ENCODE measurements at regions not wholly inside any gene's neighbourhood (a gene's known extent, or its start where the extent isn't known, plus 50 kb on each side); places are given as distances from the start of the nearest gene placed in this dataset.

DNA sequence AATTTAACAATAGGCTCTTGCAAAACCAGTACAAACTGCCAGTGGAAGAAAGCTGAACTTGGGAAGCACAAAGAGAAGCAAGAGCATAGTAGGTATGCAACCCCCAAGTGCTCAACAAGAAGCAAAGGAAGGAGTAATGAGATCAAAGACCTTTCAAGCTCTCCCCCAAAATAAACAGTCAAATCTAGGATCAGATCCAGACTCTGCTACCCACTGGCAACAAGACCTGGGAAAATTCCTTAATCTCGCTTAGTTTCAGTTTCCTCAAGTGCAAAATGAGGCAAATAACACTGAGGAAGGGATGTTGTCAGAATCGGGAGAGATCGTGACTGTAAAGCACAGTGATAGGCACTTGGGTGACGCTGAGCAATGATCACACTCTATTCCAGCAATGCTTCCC, 329.2 kb downstream of the TNS1 start:
- Histone ChIP-seq H3K27ac (ENCODE audit: low read length) (no peak overlapping the region), H3K4me1 (ENCODE audit: control insufficient read depth, insufficient read depth, low read length) (no peaks in the 10 kb centered on the region), H3K4me3 (ENCODE audit: low read length) (no peak overlapping the region), H3K36me3 (ENCODE audit: control insufficient read depth, insufficient read depth, low read length) (no peaks in the 10 kb centered on the region), H3K9me3 (ENCODE audit: control insufficient read depth, insufficient read depth, low read length) (no peaks in the 10 kb centered on the region), H3K27me3 (ENCODE audit: control insufficient read depth, insufficient read depth, low read length) (no peaks in the 10 kb centered on the region)
- no peak for DNase-seq (ENCODE audit: low read depth, low spot score)
- WGBS (ENCODE audit: insufficient coverage, insufficient read length) = no CpG with 5 or more reads among the region's 4 CpGs

DNA sequence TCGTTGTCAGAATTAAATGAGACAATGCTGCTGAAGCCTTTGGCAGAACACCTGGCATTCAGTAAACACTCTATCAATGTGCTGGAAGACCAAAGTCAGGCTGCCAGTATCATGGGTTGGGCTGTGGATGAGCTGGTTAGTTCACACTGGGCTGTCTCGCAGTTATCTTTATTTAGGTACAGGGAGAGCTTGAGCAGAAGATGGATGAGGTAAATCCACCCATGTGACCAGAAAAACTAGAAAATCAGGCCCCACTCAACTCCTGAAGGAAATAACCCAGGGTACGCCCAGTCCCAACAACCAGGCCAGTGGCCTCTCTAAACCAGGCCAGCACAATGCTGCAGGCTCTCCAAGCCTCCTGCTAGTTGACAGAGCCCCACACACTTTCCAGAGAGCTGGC, 330.3 kb downstream of the TNS1 start:
- H3K4me1 ChIP-seq (ENCODE audit: control insufficient read depth, insufficient read depth, low read length) = no peaks in the 10 kb centered on the region
- no peaks in the 10 kb centered on the region for H3K27me3 ChIP-seq (ENCODE audit: control insufficient read depth, insufficient read depth, low read length)
- no peak overlapping the region for H3K27ac ChIP-seq (ENCODE audit: low read length)
- DNase-seq (ENCODE audit: low read depth, low spot score) = no peak
- H3K4me3 ChIP-seq (ENCODE audit: low read length) = no peak overlapping the region
- H3K9me3 ChIP-seq (ENCODE audit: control insufficient read depth, insufficient read depth, low read length) = no peaks in the 10 kb centered on the region
- WGBS (ENCODE audit: insufficient coverage, insufficient read length) = no CpG with 5 or more reads among the region's 3 CpGs
- H3K36me3 ChIP-seq (ENCODE audit: control insufficient read depth, insufficient read depth, low read length) = no peaks in the 10 kb centered on the region

DNA sequence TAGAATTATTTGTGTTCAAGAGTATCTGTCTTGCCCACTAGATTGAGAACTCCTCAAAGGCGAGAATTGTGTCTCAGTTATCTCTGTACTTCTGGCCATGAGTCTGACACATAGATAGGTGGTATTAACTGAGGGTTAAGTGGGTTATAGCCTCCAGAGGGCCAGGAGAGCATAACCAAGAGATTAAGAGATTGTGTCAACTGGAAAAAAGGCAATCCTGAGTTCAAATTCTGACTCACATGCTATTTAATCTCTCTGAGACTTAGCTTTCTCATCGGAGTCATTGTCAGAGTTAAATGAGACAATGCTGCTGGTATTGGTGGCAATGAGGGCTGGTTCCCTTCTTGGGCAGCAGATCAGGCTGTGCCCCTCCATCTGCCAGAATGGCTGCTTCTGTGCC, 330.9 kb downstream of the TNS1 start:
- H3K4me1 ChIP-seq (ENCODE audit: control insufficient read depth, insufficient read depth, low read length) = no peaks in the 10 kb centered on the region
- no peaks in the 10 kb centered on the region for H3K36me3 ChIP-seq (ENCODE audit: control insufficient read depth, insufficient read depth, low read length)
- no CpG with 5 or more reads among the region's 2 CpGs for WGBS (ENCODE audit: insufficient coverage, insufficient read length)
- no peak overlapping the region for H3K4me3 ChIP-seq (ENCODE audit: low read length)
- no peaks in the 10 kb centered on the region for H3K27me3 ChIP-seq (ENCODE audit: control insufficient read depth, insufficient read depth, low read length)
- no peak overlapping the region for H3K27ac ChIP-seq (ENCODE audit: low read length)
- no peak for DNase-seq (ENCODE audit: low read depth, low spot score)
- H3K9me3 ChIP-seq (ENCODE audit: control insufficient read depth, insufficient read depth, low read length) = no peaks in the 10 kb centered on the region

DNA sequence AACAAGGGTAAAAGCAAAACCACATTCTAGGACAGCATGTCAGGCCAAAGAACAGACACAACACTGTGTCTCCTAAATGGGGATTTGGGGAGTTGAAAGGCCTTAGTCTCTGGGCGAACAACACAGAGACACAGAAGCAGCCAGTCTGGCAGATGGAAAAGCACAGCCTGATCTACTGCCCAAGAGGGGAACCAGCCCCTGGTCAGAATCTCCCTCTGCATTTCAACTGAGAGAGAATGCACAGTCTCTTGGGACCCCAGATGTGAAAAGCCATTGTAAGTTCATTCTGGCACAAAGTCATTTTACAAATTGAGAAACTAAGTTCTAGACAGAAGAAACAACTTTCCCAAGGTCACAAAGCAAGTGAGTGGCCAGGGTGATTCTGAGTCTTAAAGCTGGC, 331.7 kb downstream of the TNS1 start:
- no peaks in the 10 kb centered on the region for H3K36me3 ChIP-seq (ENCODE audit: control insufficient read depth, insufficient read depth, low read length)
- no peak overlapping the region for H3K27ac ChIP-seq (ENCODE audit: low read length)
- no CpG with 5 or more reads among the region's 1 CpG for WGBS (ENCODE audit: insufficient coverage, insufficient read length)
- H3K4me1 ChIP-seq (ENCODE audit: control insufficient read depth, insufficient read depth, low read length) = no peaks in the 10 kb centered on the region; the same call in 1 of the 2 replicates
- no peaks in the 10 kb centered on the region for H3K27me3 ChIP-seq (ENCODE audit: control insufficient read depth, insufficient read depth, low read length)
- H3K4me3 ChIP-seq (ENCODE audit: low read length) = no peak overlapping the region
- no peaks in the 10 kb centered on the region for H3K9me3 ChIP-seq (ENCODE audit: control insufficient read depth, insufficient read depth, low read length)
- no peak for DNase-seq (ENCODE audit: low read depth, low spot score)

DNA sequence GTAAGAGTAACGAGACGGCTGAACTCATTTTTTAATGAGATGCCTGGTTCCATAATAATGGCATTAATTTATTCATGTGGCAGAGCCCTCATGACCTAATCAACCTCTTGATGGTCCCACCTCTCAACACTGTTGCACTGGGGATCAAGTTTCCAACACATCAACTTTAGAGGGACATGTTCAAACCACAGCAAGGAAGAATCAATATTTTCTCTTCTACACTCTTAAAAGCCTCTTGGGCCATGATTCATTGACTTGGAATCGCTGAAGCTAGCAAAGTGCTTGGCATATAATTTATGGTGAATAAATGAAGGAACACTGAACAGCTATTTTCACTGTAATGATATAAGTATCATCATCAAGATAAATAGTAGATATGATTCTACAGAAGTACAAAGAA, 333.0 kb downstream of the TNS1 start:
- Histone ChIP-seq H3K4me3 (ENCODE audit: low read length) (no peak overlapping the region), H3K36me3 (ENCODE audit: control insufficient read depth, insufficient read depth, low read length) (no peaks in the 10 kb centered on the region), H3K4me1 (ENCODE audit: control insufficient read depth, insufficient read depth, low read length) (no peaks in the 10 kb centered on the region; the same call in 1 of the 2 replicates), H3K27me3 (ENCODE audit: control insufficient read depth, insufficient read depth, low read length) (no peaks in the 10 kb centered on the region), H3K9me3 (ENCODE audit: control insufficient read depth, insufficient read depth, low read length) (no peaks in the 10 kb centered on the region), H3K27ac (ENCODE audit: low read length) (no peak overlapping the region)
- DNase-seq (ENCODE audit: low read depth, low spot score) = no peak
- WGBS (ENCODE audit: insufficient coverage, insufficient read length) = no CpG with 5 or more reads among the region's 3 CpGs

DNA sequence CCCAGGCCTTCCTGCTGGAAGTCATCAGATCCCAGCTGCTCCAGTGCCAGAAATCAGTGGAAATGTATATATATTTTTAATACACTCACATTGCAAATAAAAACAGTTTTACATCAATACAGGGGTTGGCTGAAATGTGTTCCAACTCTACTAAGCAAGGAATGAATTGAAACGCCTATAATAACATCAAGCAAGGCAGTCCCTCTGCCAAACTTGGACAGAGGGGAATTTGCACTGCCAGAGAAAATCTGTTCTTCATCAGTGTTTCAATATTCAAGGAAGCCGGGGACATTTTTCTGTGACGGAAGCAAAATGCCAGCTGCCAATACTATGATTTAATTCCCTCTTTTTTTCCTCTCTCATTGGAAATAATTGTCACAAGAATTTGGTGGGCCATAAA, 335.3 kb downstream of the TNS1 start:
- Histone ChIP-seq H3K4me3 (ENCODE audit: low read length) (no peak overlapping the region), H3K27me3 (ENCODE audit: control insufficient read depth, insufficient read depth, low read length) (no peaks in the 10 kb centered on the region), H3K36me3 (ENCODE audit: control insufficient read depth, insufficient read depth, low read length) (no peaks in the 10 kb centered on the region), H3K4me1 (ENCODE audit: control insufficient read depth, insufficient read depth, low read length) (no peaks in the 10 kb centered on the region; the same call in 1 of the 2 replicates), H3K9me3 (ENCODE audit: control insufficient read depth, insufficient read depth, low read length) (no peaks in the 10 kb centered on the region), H3K27ac (ENCODE audit: low read length) (no peak overlapping the region)
- WGBS (ENCODE audit: insufficient coverage, insufficient read length) = no CpG with 5 or more reads among the region's 3 CpGs
- no peak for DNase-seq (ENCODE audit: low read depth, low spot score)

DNA sequence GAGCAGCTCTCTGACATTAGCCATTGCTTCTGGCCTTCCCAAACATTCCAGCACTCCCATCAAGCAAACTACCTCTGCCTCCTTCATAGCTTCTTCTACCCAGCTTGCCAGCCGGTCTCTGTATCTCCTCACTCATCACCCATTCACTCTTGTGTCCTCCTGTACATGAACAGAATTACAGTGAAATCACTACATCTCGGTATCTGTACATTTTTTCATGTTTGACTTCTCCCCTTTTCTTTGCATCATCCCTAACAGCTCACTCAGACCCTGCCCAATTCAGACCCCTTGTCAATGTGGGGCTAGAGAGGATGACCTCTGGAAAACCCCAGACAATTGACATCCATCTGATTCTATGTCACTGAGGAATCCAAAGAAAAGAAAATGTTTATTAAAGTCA, 335.8 kb downstream of the TNS1 start:
- Histone ChIP-seq H3K9me3 (ENCODE audit: control insufficient read depth, insufficient read depth, low read length) (no peaks in the 10 kb centered on the region), H3K27me3 (ENCODE audit: control insufficient read depth, insufficient read depth, low read length) (no peaks in the 10 kb centered on the region), H3K4me3 (ENCODE audit: low read length) (no peak overlapping the region), H3K36me3 (ENCODE audit: control insufficient read depth, insufficient read depth, low read length) (no peaks in the 10 kb centered on the region), H3K4me1 (ENCODE audit: control insufficient read depth, insufficient read depth, low read length) (no peaks in the 10 kb centered on the region; the same call in 1 of the 2 replicates), H3K27ac (ENCODE audit: low read length) (no peak overlapping the region)
- no peak for DNase-seq (ENCODE audit: low read depth, low spot score)
- no CpG with 5 or more reads among the region's 2 CpGs for WGBS (ENCODE audit: insufficient coverage, insufficient read length)

DNA sequence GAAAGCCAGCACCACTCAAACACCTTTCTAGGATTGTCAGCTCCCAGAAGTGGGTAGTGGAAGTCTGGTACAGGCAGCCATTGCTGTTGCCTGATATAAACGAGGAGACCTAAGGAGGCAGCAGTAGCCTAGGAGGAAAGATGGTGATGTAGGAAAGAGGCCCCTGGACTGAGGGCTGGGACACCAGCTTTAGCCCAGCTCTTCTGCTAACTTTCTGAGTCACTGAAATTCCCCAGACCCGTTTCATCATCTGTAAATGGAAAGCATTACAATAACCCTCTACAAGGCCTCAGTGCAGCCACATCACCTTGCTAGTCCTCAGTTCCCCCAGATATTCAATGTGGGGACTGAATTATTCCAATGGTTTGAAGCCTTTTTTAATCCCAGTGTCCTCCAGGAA, 336.5 kb downstream of the TNS1 start:
- Histone ChIP-seq H3K4me1 (ENCODE audit: control insufficient read depth, insufficient read depth, low read length) (no peaks in the 10 kb centered on the region; the same call in 1 of the 2 replicates), H3K27me3 (ENCODE audit: control insufficient read depth, insufficient read depth, low read length) (no peaks in the 10 kb centered on the region), H3K27ac (ENCODE audit: low read length) (no peak overlapping the region), H3K36me3 (ENCODE audit: control insufficient read depth, insufficient read depth, low read length) (no peaks in the 10 kb centered on the region), H3K4me3 (ENCODE audit: low read length) (no peak overlapping the region), H3K9me3 (ENCODE audit: control insufficient read depth, insufficient read depth, low read length) (no peaks in the 10 kb centered on the region)
- no CpG with 5 or more reads among the region's 2 CpGs for WGBS (ENCODE audit: insufficient coverage, insufficient read length)
- DNase-seq (ENCODE audit: low read depth, low spot score) = no peak

DNA sequence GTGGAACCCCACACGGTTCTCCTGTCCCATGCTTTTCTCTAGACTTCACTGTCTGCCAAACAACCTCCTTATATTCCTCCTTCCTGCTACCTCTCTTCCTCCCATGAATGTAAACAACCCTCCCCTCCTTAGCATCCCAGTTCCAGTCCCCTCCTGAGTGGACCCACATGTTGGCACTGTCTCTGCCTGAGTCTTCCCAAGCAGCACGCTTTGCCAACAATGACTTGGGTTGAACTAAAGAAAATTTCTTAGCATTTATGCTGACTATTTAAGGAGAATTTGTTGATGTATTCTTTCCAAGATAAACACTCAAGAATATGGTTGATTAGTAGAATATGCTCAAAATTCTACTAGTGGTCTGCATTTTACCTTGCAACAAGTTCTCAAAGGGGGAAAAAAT, 338.0 kb downstream of the TNS1 start:
- no peaks in the 10 kb centered on the region; the same call in 1 of the 2 replicates for H3K4me1 ChIP-seq (ENCODE audit: control insufficient read depth, insufficient read depth, low read length)
- H3K36me3 ChIP-seq (ENCODE audit: control insufficient read depth, insufficient read depth, low read length) = no peaks in the 10 kb centered on the region
- no peak overlapping the region for H3K27ac ChIP-seq (ENCODE audit: low read length)
- no peaks in the 10 kb centered on the region for H3K9me3 ChIP-seq (ENCODE audit: control insufficient read depth, insufficient read depth, low read length)
- H3K4me3 ChIP-seq (ENCODE audit: low read length) = no peak overlapping the region
- H3K27me3 ChIP-seq (ENCODE audit: control insufficient read depth, insufficient read depth, low read length) = no peaks in the 10 kb centered on the region
- no peak for DNase-seq (ENCODE audit: low read depth, low spot score)
- WGBS (ENCODE audit: insufficient coverage, insufficient read length) = no CpG with 5 or more reads among the region's 2 CpGs

DNA sequence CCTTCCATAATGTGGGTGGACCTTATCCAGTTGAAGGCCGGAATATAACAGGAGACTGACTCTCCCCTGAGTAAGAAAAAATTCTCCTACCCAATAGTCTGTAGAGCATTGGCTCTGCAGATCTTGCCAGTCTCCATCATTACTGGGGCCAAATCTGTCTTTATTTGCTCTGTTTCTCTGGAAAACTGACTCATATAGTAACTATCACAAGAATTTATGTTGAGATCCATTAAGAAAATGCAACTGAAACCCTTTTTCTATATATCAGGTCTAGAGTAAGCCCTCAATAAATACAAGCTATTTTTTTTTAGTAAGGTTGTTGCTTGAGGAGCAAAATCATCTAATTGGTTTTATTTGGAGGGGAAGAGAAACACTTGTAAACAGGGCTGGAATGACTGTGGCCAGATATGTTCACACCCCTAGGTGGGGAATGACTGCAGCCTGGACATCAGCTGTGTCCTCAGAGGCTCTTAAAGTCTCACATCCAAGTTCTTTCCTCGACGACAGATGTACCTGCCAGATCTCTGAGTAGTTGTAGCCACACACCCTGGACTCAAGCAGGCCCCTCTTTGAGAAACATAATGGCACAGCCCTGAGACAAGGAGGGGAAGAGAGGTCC, 339.7 kb downstream of the TNS1 start:
- Histone ChIP-seq H3K4me3 (ENCODE audit: low read length) (no peak overlapping the region), H3K27me3 (ENCODE audit: control insufficient read depth, insufficient read depth, low read length) (no peaks in the 10 kb centered on the region), H3K27ac (ENCODE audit: low read length) (no peak overlapping the region), H3K36me3 (ENCODE audit: control insufficient read depth, insufficient read depth, low read length) (no peaks in the 10 kb centered on the region), H3K9me3 (ENCODE audit: control insufficient read depth, insufficient read depth, low read length) (no peaks in the 10 kb centered on the region), H3K4me1 (ENCODE audit: control insufficient read depth, insufficient read depth, low read length) (no peaks in the 10 kb centered on the region; the same call in 1 of the 2 replicates)
- no CpG with 5 or more reads among the region's 3 CpGs for WGBS (ENCODE audit: insufficient coverage, insufficient read length)
- no peak for DNase-seq (ENCODE audit: low read depth, low spot score)

DNA sequence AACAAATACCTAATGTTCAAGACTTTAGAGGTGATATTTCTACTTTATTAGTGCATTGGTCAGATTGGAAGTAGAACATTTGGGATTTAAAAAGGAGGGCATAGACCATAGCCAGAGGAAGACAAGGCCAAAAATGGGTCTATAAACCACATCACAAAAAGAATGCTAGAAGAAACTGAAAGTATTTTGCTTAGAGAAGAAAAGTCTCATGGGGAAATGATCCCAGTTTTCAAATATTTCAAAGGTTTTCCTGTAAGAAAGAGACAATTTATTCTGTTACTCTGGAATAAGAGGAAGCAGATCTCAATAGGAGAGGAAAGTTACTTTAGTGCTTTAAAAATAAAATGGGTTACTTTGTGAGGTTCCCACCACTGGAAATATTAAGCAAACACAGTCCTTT, 341.4 kb downstream of the TNS1 start:
- no peaks in the 10 kb centered on the region for H3K9me3 ChIP-seq (ENCODE audit: control insufficient read depth, insufficient read depth, low read length)
- no peak for DNase-seq (ENCODE audit: low read depth, low spot score)
- no peak overlapping the region for H3K27ac ChIP-seq (ENCODE audit: low read length)
- no peaks in the 10 kb centered on the region; the same call in 1 of the 2 replicates for H3K4me1 ChIP-seq (ENCODE audit: control insufficient read depth, insufficient read depth, low read length)
- no peak overlapping the region for H3K4me3 ChIP-seq (ENCODE audit: low read length)
- H3K36me3 ChIP-seq (ENCODE audit: control insufficient read depth, insufficient read depth, low read length) = no peaks in the 10 kb centered on the region
- no peaks in the 10 kb centered on the region for H3K27me3 ChIP-seq (ENCODE audit: control insufficient read depth, insufficient read depth, low read length)
